Keratinocyte (primary cell): ENCODE measurements at regions not wholly inside any gene's neighbourhood (a gene's known extent, or its start where the extent isn't known, plus 50 kb on each side); places are given as distances from the start of the nearest gene placed in this dataset.

ENCODE experiments used
- DNase-seq: peaks from one replicate; pipeline ENCODE4 v3.0.0-alpha.2; 2011; ENCODE audit warnings: low read depth, missing footprints, low spot score
- FAIRE-seq: peaks from 2 replicates; lab custom pipeline; 2011; peaks lifted over from hg19 to GRCh38; lab: Jason Lieb, UNC
- H2AFZ ChIP-seq: 2 replicates; pipeline ENCODE4 v1.6.0; 2012; ENCODE audit warnings: low read length, control low read depth, inconsistent platforms; ENCODE audit not compliant: control insufficient read depth
- H3K27ac ChIP-seq: 2 replicates; pipeline ENCODE4 v1.5.1; 2011; ENCODE audit warnings: low read length; ENCODE audit not compliant: control insufficient read depth, insufficient read depth
- H3K27me3 ChIP-seq: 3 replicates; pipeline ENCODE4 v1.6.0; 2011; ENCODE audit warnings: low read length; ENCODE audit not compliant: control insufficient read depth, insufficient read depth; ENCODE audit errors: extremely low read depth
- H3K36me3 ChIP-seq, 2 experiments: 2 replicates in 1 of 2; 3 replicates in 1 of 2; pipeline ENCODE4 v1.5.1; 2011; ENCODE audit warnings: low read length in 2 of 2, mild to moderate bottlenecking in 1 of 2; ENCODE audit not compliant: control insufficient read depth in 2 of 2, insufficient read depth in 2 of 2; ENCODE audit errors: extremely low read depth in 1 of 2
- H3K4me1 ChIP-seq: 3 replicates; pipeline ENCODE4 v1.5.1; 2011; ENCODE audit warnings: low read length; ENCODE audit not compliant: control insufficient read depth, insufficient read depth; ENCODE audit errors: extremely low read depth
- H3K4me2 ChIP-seq: 3 replicates; pipeline ENCODE4 v1.6.0; 2011; ENCODE audit warnings: low read depth, low read length; ENCODE audit not compliant: control insufficient read depth, insufficient read depth; ENCODE audit errors: extremely low read depth
- H3K4me3 ChIP-seq, 3 experiments: fragments of 200-600 bp in 1 of 3; sonication (generic) in 1 of 3; 2 replicates in 2 of 3; 3 replicates in 1 of 3; pipeline ENCODE4 v1.5.1; 2011 to 2016; ENCODE audit warnings: low read length in 3 of 3, mild to moderate bottlenecking in 3 of 3, control low read depth in 2 of 3, inconsistent platforms in 1 of 3, low read depth in 1 of 3, mixed read lengths in 1 of 3, mixed run types in 1 of 3, moderate library complexity in 1 of 3; ENCODE audit not compliant: control insufficient read depth in 2 of 3, insufficient read depth in 2 of 3; ENCODE audit errors: extremely low read depth in 1 of 3
- H3K79me2 ChIP-seq: 2 replicates; pipeline ENCODE4 v1.6.0; 2012; ENCODE audit warnings: low read length; ENCODE audit not compliant: control insufficient read depth, insufficient read depth
- H3K9ac ChIP-seq: 3 replicates; pipeline ENCODE4 v1.6.0; 2011; ENCODE audit warnings: low read length; ENCODE audit not compliant: control insufficient read depth, insufficient read depth; ENCODE audit errors: extremely low read depth
- H3K9me1 ChIP-seq: 3 replicates; pipeline ENCODE4 v1.6.0; 2011; ENCODE audit warnings: low read length; ENCODE audit not compliant: control insufficient read depth, insufficient read depth; ENCODE audit errors: extremely low read depth
- H3K9me3 ChIP-seq: 2 replicates; pipeline ENCODE4 v1.5.1; 2012; ENCODE audit warnings: low read depth, low read length; ENCODE audit not compliant: control insufficient read depth
- H4K20me1 ChIP-seq: 3 replicates; pipeline ENCODE4 v1.6.0; 2011; ENCODE audit warnings: low read length; ENCODE audit not compliant: control insufficient read depth, insufficient read depth; ENCODE audit errors: extremely low read depth
- EZH2 ChIP-seq: IDR thresholded peaks from one replicate; pipeline ENCODE4 v1.6.1; 2012; ENCODE audit warnings: inconsistent platforms, mild to moderate bottlenecking, low read length, moderate library complexity
- dilution Hi-C: fragments of 300-500 bp; cut with MboI; formaldehyde crosslinking; loops from one replicate; pipeline ENCODE4 v1.7.0; 2020; ENCODE audit warnings: low sequenced_read_pairs; ENCODE audit not compliant: extremely low pct_ligation_motif_present
- TF ChIP-seq, protein P1 (sequence below), 3 experiments: IDR thresholded peaks in 1 of 3; conservative IDR thresholded peaks in 1 of 3; optimal IDR thresholded peaks in 1 of 3; 2 replicates in 2 of 3; 3 replicates in 1 of 3; pipeline versions ENCODE3 to v1.5.1; 2011; ENCODE audit warnings: low read length in 3 of 3, mild to moderate bottlenecking in 3 of 3, moderate library complexity in 2 of 3, control low read depth in 1 of 3, inconsistent platforms in 1 of 3; ENCODE audit not compliant: insufficient read depth in 2 of 3; ENCODE audit errors: extremely low read depth in 1 of 3

DNA sequence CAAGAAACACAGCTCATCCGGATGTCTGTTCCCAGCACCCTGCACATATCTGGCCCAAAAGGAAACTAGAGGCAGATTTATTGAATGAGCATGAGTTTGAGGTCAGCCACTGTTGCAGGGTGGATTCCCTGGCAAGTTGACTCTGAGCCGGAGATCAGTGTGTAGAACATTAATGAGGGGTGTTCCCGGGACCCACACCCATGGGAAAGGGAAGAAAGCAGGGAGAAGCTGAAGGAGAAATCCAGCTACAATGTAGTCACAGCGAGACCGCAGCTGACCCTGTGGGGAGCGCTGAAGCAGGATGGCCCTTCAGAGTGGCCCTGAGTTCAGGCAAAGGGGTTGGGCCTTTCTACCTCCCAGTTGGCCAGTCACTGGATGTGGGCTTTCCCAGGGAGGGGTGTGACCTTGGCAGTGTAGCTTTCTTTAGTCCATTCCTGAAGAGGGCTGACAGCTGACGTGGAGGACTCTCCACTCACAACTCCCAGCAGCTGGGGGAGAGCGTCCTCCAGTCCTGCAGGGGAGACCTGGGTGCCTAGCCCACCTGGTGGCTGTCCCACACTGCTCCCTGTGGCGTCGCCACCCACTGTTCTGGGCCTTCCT is 324.2 kb upstream of the ZMIZ1 start:
- Histone ChIP-seq H3K27ac (no peak overlapping the region), H4K20me1 (no peaks in the 10 kb centered on the region), H3K9me1 (no peaks in the 10 kb centered on the region), H3K9me3 (no peaks in the 10 kb centered on the region), H3K9ac (no peak overlapping the region), H3K4me3 (no peak overlapping the region), H3K4me2 (no peak overlapping the region), H2AFZ (no peak overlapping the region), H3K4me1 (no peaks in the 10 kb centered on the region), H3K36me3 (no peaks in the 10 kb centered on the region), H3K27me3 (peaks cover 2% of the 10 kb centered on the region), H3K79me2 (no peaks in the 10 kb centered on the region)
- DNase-seq, result no peak
- FAIRE-seq, result no peak
- dilution Hi-C loops, result no loop called here
- TF ChIP-seq, protein P1, sequence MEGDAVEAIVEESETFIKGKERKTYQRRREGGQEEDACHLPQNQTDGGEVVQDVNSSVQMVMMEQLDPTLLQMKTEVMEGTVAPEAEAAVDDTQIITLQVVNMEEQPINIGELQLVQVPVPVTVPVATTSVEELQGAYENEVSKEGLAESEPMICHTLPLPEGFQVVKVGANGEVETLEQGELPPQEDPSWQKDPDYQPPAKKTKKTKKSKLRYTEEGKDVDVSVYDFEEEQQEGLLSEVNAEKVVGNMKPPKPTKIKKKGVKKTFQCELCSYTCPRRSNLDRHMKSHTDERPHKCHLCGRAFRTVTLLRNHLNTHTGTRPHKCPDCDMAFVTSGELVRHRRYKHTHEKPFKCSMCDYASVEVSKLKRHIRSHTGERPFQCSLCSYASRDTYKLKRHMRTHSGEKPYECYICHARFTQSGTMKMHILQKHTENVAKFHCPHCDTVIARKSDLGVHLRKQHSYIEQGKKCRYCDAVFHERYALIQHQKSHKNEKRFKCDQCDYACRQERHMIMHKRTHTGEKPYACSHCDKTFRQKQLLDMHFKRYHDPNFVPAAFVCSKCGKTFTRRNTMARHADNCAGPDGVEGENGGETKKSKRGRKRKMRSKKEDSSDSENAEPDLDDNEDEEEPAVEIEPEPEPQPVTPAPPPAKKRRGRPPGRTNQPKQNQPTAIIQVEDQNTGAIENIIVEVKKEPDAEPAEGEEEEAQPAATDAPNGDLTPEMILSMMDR (optimal IDR thresholded peaks at IDR 0.05 in 1 of 3, IDR thresholded peaks at IDR 0.05 in 1 of 3, conservative IDR thresholded peaks at IDR 0.05 in 1 of 3; ENCODE audit: extremely low read depth in 1 of 3, insufficient read depth in 2 of 3, low read length in 3 of 3), result no peak
- TF ChIP-seq EZH2, result no peak

DNA sequence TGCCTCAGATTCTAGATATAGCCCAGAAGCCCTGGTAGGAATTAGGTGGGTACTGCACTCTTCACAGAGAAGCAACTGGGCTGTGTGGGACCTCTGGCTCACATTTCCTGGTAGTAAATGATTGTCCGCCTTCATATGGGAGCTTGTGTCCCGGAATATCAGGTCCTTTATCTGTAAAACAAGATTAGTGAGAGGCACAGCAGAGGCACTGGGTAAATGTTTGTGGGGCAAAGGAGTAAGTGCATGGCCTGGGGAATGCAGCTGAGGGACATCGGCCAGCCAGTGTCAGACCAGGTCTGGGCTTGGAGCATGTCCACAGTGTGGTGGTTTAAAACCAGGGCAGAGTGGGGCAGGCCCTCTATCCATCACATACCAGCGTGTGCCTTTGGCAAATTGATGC is 323.3 kb upstream of the ZMIZ1 start:
- no peak overlapping the region for H3K27ac ChIP-seq
- DNase-seq (no peak), FAIRE-seq (no peak)
- H3K4me3 ChIP-seq, result no peak overlapping the region
- no peaks in the 10 kb centered on the region for H3K79me2 ChIP-seq
- no peaks in the 10 kb centered on the region for H3K36me3 ChIP-seq
- H3K4me2 ChIP-seq, result no peak overlapping the region
- no peaks in the 10 kb centered on the region for H4K20me1 ChIP-seq
- H3K4me1 ChIP-seq, result no peaks in the 10 kb centered on the region
- H3K9ac ChIP-seq, result no peak overlapping the region
- dilution Hi-C loops, result no loop called here
- H2AFZ ChIP-seq, result no peak overlapping the region
- no peaks in the 10 kb centered on the region for H3K9me1 ChIP-seq
- H3K27me3 ChIP-seq, result peaks cover 2% of the 10 kb centered on the region
- no peaks in the 10 kb centered on the region for H3K9me3 ChIP-seq
- no peak for TF ChIP-seq EZH2
- TF ChIP-seq, protein P1 (optimal IDR thresholded peaks at IDR 0.05 in 1 of 3, IDR thresholded peaks at IDR 0.05 in 1 of 3, conservative IDR thresholded peaks at IDR 0.05 in 1 of 3; ENCODE audit: extremely low read depth in 1 of 3, insufficient read depth in 2 of 3, low read length in 3 of 3), result no peak
